HEK293 (cell line): ENCODE measurements at regions not wholly inside any gene's neighbourhood (a gene's known extent, or its start where the extent isn't known, plus 50 kb on each side); places are given as distances from the start of the nearest gene placed in this dataset.

ENCODE experiments used
- CTCF ChIA-PET: fragments of 350-600 bp; formaldehyde crosslinking; extraction: SDS; loops from one replicate; lab custom pipeline; 2021; ENCODE audit warnings: antibody characterized with exemption; lab: Yijun Ruan, JAX
- POLR2A ChIA-PET: fragments of 300-600 bp; formaldehyde crosslinking; extraction: SDS; loops from one replicate; lab custom pipeline; 2020; ENCODE audit warnings: antibody characterized with exemption, inconsistent platforms; lab: Yijun Ruan, JAX
- H3K27ac ChIP-seq: fragments of 200-500 bp; sonication (Bioruptor generic); 2 replicates; pipeline ENCODE4 v1.5.1; 2014; ENCODE audit warnings: low read depth, low read length, control low read depth, inconsistent platforms; ENCODE audit errors: extremely low read depth
- H3K36me3 ChIP-seq, 2 experiments: fragments of 200-500 bp in 1 of 2; sonication (Bioruptor generic) in 1 of 2; 1 replicate in 1 of 2; 2 replicates in 1 of 2; pipeline ENCODE4 v1.5.1; 2014 to 2017; ENCODE audit warnings: inconsistent platforms in 2 of 2, low read length in 2 of 2; ENCODE audit not compliant: control insufficient read depth in 2 of 2, insufficient read depth in 1 of 2
- H3K4me1 ChIP-seq: fragments of 200-500 bp; sonication (Bioruptor generic); 2 replicates; pipeline ENCODE4 v1.5.1; 2014; ENCODE audit warnings: mild to moderate bottlenecking, low read length, inconsistent platforms; ENCODE audit not compliant: control insufficient read depth, insufficient read depth
- H3K4me3 ChIP-seq: 2 replicates; pipeline ENCODE4 v1.5.1; 2011; ENCODE audit warnings: low read depth, mild to moderate bottlenecking, control low read depth, low read length, moderate library complexity
- H3K9me3 ChIP-seq: fragments of 200-500 bp; sonication (Bioruptor generic); 2 replicates; pipeline ENCODE4 v1.5.1; 2014; ENCODE audit warnings: low read depth, low read length, inconsistent platforms; ENCODE audit not compliant: control insufficient read depth, insufficient read depth
- BCL11B ChIP-seq: fragments of 450-650 bp; formaldehyde crosslinking; IDR thresholded peaks from 2 replicates; pipeline ENCODE4 v1.5.1; 2016; ENCODE audit warnings: low read depth, missing biosample characterization, missing genetic modification characterization
- KLF1 ChIP-seq: fragments of 450-650 bp; formaldehyde crosslinking; IDR thresholded peaks from 2 replicates; pipeline ENCODE4 v1.5.1; 2016; ENCODE audit warnings: missing biosample characterization, missing genetic modification characterization
- KLF7 ChIP-seq: fragments of 450-650 bp; formaldehyde crosslinking; IDR thresholded peaks from 2 replicates; pipeline ENCODE4 v1.5.1; 2016; ENCODE audit warnings: missing biosample characterization, missing genetic modification characterization, borderline replicate concordance
- KLF9 ChIP-seq: fragments of 450-650 bp; formaldehyde crosslinking; IDR thresholded peaks from 2 replicates; pipeline ENCODE4 v1.5.1; 2016; ENCODE audit warnings: missing biosample characterization, missing genetic modification characterization, low read depth
- PBX3 ChIP-seq: sonication (generic); formaldehyde crosslinking; IDR thresholded peaks from 2 replicates; pipeline ENCODE4 v1.8.1; 2022; ENCODE audit warnings: mild to moderate bottlenecking, moderate library complexity, missing genetic modification reagents
- REPIN1 ChIP-seq: fragments of 450-650 bp; formaldehyde crosslinking; IDR thresholded peaks from 2 replicates; pipeline ENCODE4 v1.5.1; 2017; ENCODE audit warnings: missing biosample characterization, missing genetic modification characterization, low read depth
- ZNF132 ChIP-seq: fragments of 450-650 bp; formaldehyde crosslinking; IDR thresholded peaks from 2 replicates; pipeline ENCODE4 v1.5.1; 2017; ENCODE audit warnings: missing biosample characterization, missing genetic modification characterization, borderline replicate concordance
- ZNF324 ChIP-seq: fragments of 450-650 bp; formaldehyde crosslinking; IDR thresholded peaks from 2 replicates; pipeline ENCODE4 v1.5.1; 2016; ENCODE audit warnings: missing biosample characterization, missing genetic modification characterization
- ZNF354C ChIP-seq: fragments of 450-650 bp; formaldehyde crosslinking; IDR thresholded peaks from 2 replicates; pipeline ENCODE4 v1.5.1; 2016; ENCODE audit warnings: missing biosample characterization, missing genetic modification characterization, low read depth, borderline replicate concordance
- ZNF518A ChIP-seq: fragments of 450-650 bp; formaldehyde crosslinking; conservative IDR thresholded peaks from 2 replicates; pipeline ENCODE4 v1.5.1; 2016; ENCODE audit warnings: low read depth, missing biosample characterization, missing genetic modification characterization
- ZNF610 ChIP-seq: fragments of 450-650 bp; formaldehyde crosslinking; IDR thresholded peaks from 2 replicates; pipeline ENCODE4 v1.5.1; 2016; ENCODE audit warnings: missing biosample characterization, missing genetic modification characterization, borderline replicate concordance
- ZNF677 ChIP-seq: fragments of 450-650 bp; IDR thresholded peaks from 2 replicates; pipeline ENCODE4 v1.5.0; 2018; ENCODE audit warnings: missing biosample characterization, mild to moderate bottlenecking, missing genetic modification characterization, moderate library complexity
- ZNF768 ChIP-seq: fragments of 450-650 bp; formaldehyde crosslinking; IDR thresholded peaks from 2 replicates; pipeline ENCODE4 v1.5.1; 2018; ENCODE audit warnings: missing biosample characterization, mild to moderate bottlenecking, missing genetic modification characterization
- ZNF843 ChIP-seq: fragments of 450-650 bp; formaldehyde crosslinking; IDR thresholded peaks from 2 replicates; pipeline ENCODE4 v1.5.1; 2016; ENCODE audit warnings: missing biosample characterization, missing genetic modification characterization
- TF ChIP-seq, protein P1 (sequence below): fragments of 450-650 bp; formaldehyde crosslinking; IDR thresholded peaks from 2 replicates; pipeline ENCODE4 v1.5.1; 2016; ENCODE audit warnings: missing biosample characterization, missing genetic modification characterization

DNA sequence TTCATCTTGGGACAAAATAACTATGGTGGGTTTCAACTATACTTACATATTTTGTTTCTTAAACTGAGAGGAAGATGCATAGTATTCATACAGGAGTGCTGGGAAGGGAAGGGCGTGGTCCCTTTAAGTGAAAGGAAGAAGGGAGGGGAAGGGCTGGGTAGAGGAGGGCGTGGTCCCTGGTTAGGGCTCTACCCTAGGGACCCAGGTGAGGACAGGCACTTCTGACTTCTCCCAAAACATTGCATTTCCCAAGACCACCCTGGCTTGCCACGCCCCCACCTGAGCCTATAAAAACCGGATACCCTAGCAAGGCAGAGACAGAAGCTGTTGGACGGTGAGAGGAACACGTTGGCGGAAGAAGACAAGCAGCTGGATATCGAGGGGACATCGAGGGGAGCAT is 157.6 kb upstream of the PLXNA4 start:
- Histone ChIP-seq H3K27ac (no peak overlapping the region), H3K36me3 (no peaks in the 10 kb centered on the region)
- CTCF ChIA-PET = interaction anchor here (1.9 kb wide), 1 partner anchor 11 kb away, joined by 5 read pairs; no protein-coding TSS in a partner anchor
- TF ChIP-seq KLF9 (tag by site-specific recombination) (0 out of 2 replicates have a peak, but pooled peaks have one; percentile 17), ZNF518A (no peak), KLF1 (tag by site-specific recombination) (peak; percentile 91)
- TF ChIP-seq, all 188 proteins: peak for 2
- H3K4me1 ChIP-seq = no peaks in the 10 kb centered on the region
- no peaks in the 10 kb centered on the region for H3K9me3 ChIP-seq
- H3K4me3 ChIP-seq = no peak overlapping the region
- POLR2A ChIA-PET = no interaction called here

DNA sequence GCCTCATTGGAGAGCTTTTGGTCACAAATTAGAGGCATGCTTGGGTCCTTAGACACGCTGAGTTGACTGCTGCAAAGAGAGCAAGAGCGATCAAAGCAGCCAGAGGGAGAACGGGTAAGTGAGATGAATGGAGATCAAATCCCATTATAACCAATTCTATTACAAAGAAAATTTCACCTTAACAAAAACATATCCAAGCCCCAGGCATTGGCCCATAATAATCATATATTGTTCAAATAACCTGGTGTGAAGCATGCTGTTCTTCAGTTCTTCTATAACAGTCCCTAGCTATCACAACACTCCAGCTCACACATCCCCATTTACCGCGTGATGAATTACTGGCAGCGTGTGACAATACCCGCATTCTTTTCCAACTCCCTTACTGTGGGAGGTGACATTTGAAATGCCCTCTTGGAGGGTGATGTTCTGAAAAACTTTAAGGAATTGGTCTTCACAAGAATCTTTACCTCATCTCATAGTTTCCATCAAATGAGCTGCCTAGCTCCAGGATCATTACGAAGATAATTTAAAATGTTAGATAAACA is 156.1 kb upstream of the PLXNA4 start:
- Histone ChIP-seq H3K36me3 (no peaks in the 10 kb centered on the region), H3K9me3 (no peaks in the 10 kb centered on the region), H3K27ac (no peak overlapping the region), H3K4me3 (no peak overlapping the region)
- no peak for TF ChIP-seq REPIN1 (tag by site-specific recombination)
- TF ChIP-seq ZNF677 (tag by site-specific recombination) = no peak
- no peak for TF ChIP-seq ZNF324 (tag by site-specific recombination)
- no peak for TF ChIP-seq ZNF354C (tag by site-specific recombination)
- no peak for TF ChIP-seq ZNF843 (tag by site-specific recombination)
- no peak for TF ChIP-seq ZNF610
- no peak for TF ChIP-seq ZNF768 (tag by site-specific recombination)
- no peak for TF ChIP-seq KLF7 (tag by site-specific recombination)
- no peak for TF ChIP-seq ZNF518A
- no peak for TF ChIP-seq BCL11B
- TF ChIP-seq, protein P1, sequence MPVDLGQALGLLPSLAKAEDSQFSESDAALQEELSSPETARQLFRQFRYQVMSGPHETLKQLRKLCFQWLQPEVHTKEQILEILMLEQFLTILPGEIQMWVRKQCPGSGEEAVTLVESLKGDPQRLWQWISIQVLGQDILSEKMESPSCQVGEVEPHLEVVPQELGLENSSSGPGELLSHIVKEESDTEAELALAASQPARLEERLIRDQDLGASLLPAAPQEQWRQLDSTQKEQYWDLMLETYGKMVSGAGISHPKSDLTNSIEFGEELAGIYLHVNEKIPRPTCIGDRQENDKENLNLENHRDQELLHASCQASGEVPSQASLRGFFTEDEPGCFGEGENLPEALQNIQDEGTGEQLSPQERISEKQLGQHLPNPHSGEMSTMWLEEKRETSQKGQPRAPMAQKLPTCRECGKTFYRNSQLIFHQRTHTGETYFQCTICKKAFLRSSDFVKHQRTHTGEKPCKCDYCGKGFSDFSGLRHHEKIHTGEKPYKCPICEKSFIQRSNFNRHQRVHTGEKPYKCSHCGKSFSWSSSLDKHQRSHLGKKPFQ (tag by site-specific recombination) = no peak
- TF ChIP-seq ZNF132 (tag by site-specific recombination) = no peak
- no peak for TF ChIP-seq PBX3 (CRISPR knock-in tag)
- TF ChIP-seq, all 188 proteins: peak for 0
- no peaks in the 10 kb centered on the region for H3K4me1 ChIP-seq
- ChIA-PET CTCF (no interaction called here), POLR2A (no interaction called here)
